K562 (cell line): ENCODE measurements at regions not wholly inside any gene's neighbourhood (a gene's known extent, or its start where the extent isn't known, plus 50 kb on each side); places are given as distances from the start of the nearest gene placed in this dataset.

Experiments
- ATAC-seq: fragments of 200-7000 bp; cut with Tn5 transposase; 3 replicates; pipeline ENCODE4 v1.9.1; 2020; ENCODE audit warnings: moderate library complexity
- BruUV-seq: library from RNA; stranded (reverse); fragments of 400-500 nt; replicated peaks from 2 replicates; lab custom pipeline; 2021; lab: Mats Ljungman, UMichigan
- CTCF ChIA-PET: fragments of 300-600 bp; formaldehyde crosslinking; extraction: SDS; loops from one replicate; lab custom pipeline; 2021; ENCODE audit warnings: low intra/inter-chr PET ratio; lab: Yijun Ruan, JAX
- POLR2A ChIA-PET: fragments of 300-600, 350-650 bp; sonication (Branson Sonifier 250); formaldehyde crosslinking; extraction: SDS; loops from one replicate; lab custom pipeline; 2021; ENCODE audit warnings: antibody characterized with exemption, inconsistent platforms; lab: Yijun Ruan, JAX
- DNase-seq, 4 experiments: peaks; one replicate each; pipeline versions ENCODE4 v3.0.0 to v3.0.0-alpha.2; 2011 to 2018; ENCODE audit warnings: low spot score in 3 of 4, mixed read lengths in 3 of 4; ENCODE audit errors: extremely low read depth in 1 of 4
- FAIRE-seq: peaks from 2 replicates; lab custom pipeline; 2011; peaks lifted over from hg19 to GRCh38; lab: Jason Lieb, UNC
- H2AFZ ChIP-seq: 2 replicates; pipeline ENCODE4 v1.6.0; 2011; ENCODE audit warnings: low read depth, low read length, control low read depth, inconsistent platforms
- H3K27ac ChIP-seq: fragments of 200-600 bp; 3 replicates; pipeline ENCODE4 v1.8.0; 2011; ENCODE audit warnings: low read depth, mild to moderate bottlenecking, control low read depth, inconsistent platforms, low read length, moderate library complexity, mixed read lengths; ENCODE audit errors: extremely low read depth
- H3K27me3 ChIP-seq, 2 experiments: fragments of 300-600 bp in 1 of 2; 2 replicates in 1 of 2; 3 replicates in 1 of 2; pipeline versions ENCODE4 v1.6.0 to v1.8.0; 2011; ENCODE audit warnings: inconsistent platforms in 2 of 2, low read length in 2 of 2, mild to moderate bottlenecking in 1 of 2, mixed read lengths in 1 of 2, moderate library complexity in 1 of 2; ENCODE audit not compliant: control insufficient read depth in 2 of 2, insufficient read depth in 2 of 2
- H3K36me3 ChIP-seq: fragments of 300-600 bp; 3 replicates; pipeline ENCODE4 v1.8.0; 2011; ENCODE audit warnings: mild to moderate bottlenecking, low read length, inconsistent platforms; ENCODE audit not compliant: control insufficient read depth, insufficient read depth
- H3K4me1 ChIP-seq, 2 experiments: fragments of 200-600 bp in 1 of 2; replicated peaks in 1 of 2; 2 replicates in 1 of 2; 3 replicates in 1 of 2; pipeline versions ENCODE4 v1.5.1 to v1.8.0; 2011; ENCODE audit warnings: inconsistent platforms in 2 of 2, low read length in 2 of 2, mild to moderate bottlenecking in 1 of 2, mixed read lengths in 1 of 2, moderate library complexity in 1 of 2; ENCODE audit not compliant: control insufficient read depth in 2 of 2, insufficient read depth in 2 of 2
- H3K4me2 ChIP-seq: 2 replicates; pipeline ENCODE4 v1.6.1; 2011; ENCODE audit warnings: low read length, control low read depth, inconsistent platforms, mixed read lengths; ENCODE audit not compliant: insufficient read depth
- H3K4me3 ChIP-seq: fragments of 200-600 bp; sonication (generic), shearing (Covaris generic); 2 replicates; pipeline ENCODE4 v1.5.1; 2016; ENCODE audit warnings: control low read depth, inconsistent platforms
- H3K79me2 ChIP-seq: fragments of 200-600 bp; 3 replicates; pipeline ENCODE4 v1.8.0; 2011; ENCODE audit warnings: low read length, inconsistent platforms; ENCODE audit not compliant: control insufficient read depth, insufficient read depth
- H3K9ac ChIP-seq, 2 experiments: 2 replicates each; pipeline versions ENCODE4 v1.6.0 to v1.6.1; 2011; ENCODE audit warnings: low read depth in 2 of 2, low read length in 2 of 2, control low read depth in 1 of 2, inconsistent platforms in 1 of 2, mild to moderate bottlenecking in 1 of 2, mixed read lengths in 1 of 2; ENCODE audit not compliant: insufficient read depth in 1 of 2
- H3K9me1 ChIP-seq: one replicate; pipeline ENCODE4 v1.6.0; 2011; ENCODE audit warnings: inconsistent platforms, mild to moderate bottlenecking, low read length, moderate library complexity; ENCODE audit not compliant: control insufficient read depth, insufficient read depth
- H3K9me3 ChIP-seq: replicated peaks from 2 replicates; pipeline ENCODE4 v1.5.1; 2011; ENCODE audit warnings: low read depth, low read length, inconsistent platforms; ENCODE audit not compliant: control insufficient read depth, insufficient read depth
- H4K20me1 ChIP-seq: replicated peaks from 2 replicates; pipeline ENCODE4 v1.6.1; 2011; ENCODE audit warnings: low read length, inconsistent platforms, mixed read lengths; ENCODE audit not compliant: control insufficient read depth, insufficient read depth
- ARID2 ChIP-seq: fragments of 450-650 bp; IDR thresholded peaks from 2 replicates; pipeline ENCODE4 v1.6.1; 2017; ENCODE audit warnings: antibody characterized with exemption, mild to moderate bottlenecking
- FOXK1 ChIP-seq: sonication (generic); formaldehyde crosslinking; IDR thresholded peaks from 2 replicates; pipeline ENCODE4 v1.8.0; 2022; ENCODE audit warnings: missing genetic modification reagents, mild to moderate bottlenecking, borderline replicate concordance
- HDAC3 ChIP-seq: fragments of 450-650 bp; IDR thresholded peaks from 2 replicates; pipeline ENCODE4 v1.6.1; 2018; ENCODE audit warnings: borderline replicate concordance, mild to moderate bottlenecking, moderate library complexity; ENCODE audit not compliant: partially characterized antibody
- HNRNPK ChIP-seq: fragments of 200-400 bp; formaldehyde crosslinking; IDR thresholded peaks from one replicate; pipeline ENCODE4 v1.6.1; 2018; ENCODE audit warnings: mild to moderate bottlenecking, low read depth, low read length; ENCODE audit not compliant: poor library complexity, severe bottlenecking
- NEUROD1 ChIP-seq: fragments of 150-350 bp; IDR thresholded peaks from 2 replicates; pipeline ENCODE4 v1.6.1; 2014; ENCODE audit warnings: borderline replicate concordance, low read length, low read depth; ENCODE audit not compliant: partially characterized antibody
- NFE2L1 ChIP-seq: fragments of 450-650 bp; IDR thresholded peaks from 2 replicates; pipeline ENCODE4 v1.6.1; 2016; ENCODE audit warnings: missing genetic modification characterization, low read depth, mild to moderate bottlenecking, missing compliant biosample characterization, moderate library complexity, borderline replicate concordance
- PTRF ChIP-seq: fragments of 450-650 bp; IDR thresholded peaks from 2 replicates; pipeline ENCODE4 v1.6.1; 2016; ENCODE audit warnings: mild to moderate bottlenecking, missing genetic modification characterization, missing compliant biosample characterization
- RBM15 ChIP-seq: fragments of 200-400 bp; formaldehyde crosslinking; IDR thresholded peaks from 2 replicates; pipeline ENCODE4 v1.6.1; 2018; ENCODE audit warnings: mild to moderate bottlenecking, low read length, moderate library complexity; ENCODE audit not compliant: insufficient read depth
- ZNF146 ChIP-seq: IDR thresholded peaks from one replicate; pipeline ENCODE4 v1.6.1; 2018; ENCODE audit warnings: missing compliant biosample characterization; ENCODE audit not compliant: unreplicated experiment
- ZNF175 ChIP-seq: fragments of 200-800 bp; sonication (Bioruptor generic); IDR thresholded peaks from 2 replicates; pipeline ENCODE4 v1.6.1; 2016; ENCODE audit warnings: low read depth, mild to moderate bottlenecking, missing genetic modification characterization, missing compliant biosample characterization
- ZNF717 ChIP-seq: fragments of 250-450 bp; sonication (Bioruptor Pico); IDR thresholded peaks from 2 replicates; pipeline ENCODE4 v1.5.0; 2021
- ZSCAN32 ChIP-seq: fragments of 450-650 bp; formaldehyde crosslinking; IDR thresholded peaks from 2 replicates; pipeline ENCODE4 v1.4.0; 2020; ENCODE audit warnings: mild to moderate bottlenecking, moderate library complexity
- WGBS: fragments of 100-300 bp; shearing (Covaris generic); methylation state at CpG from one replicate; pipeline ENCODE4 v1.1.6; 2016; ENCODE audit warnings: low coverage, mixed read lengths; ENCODE audit not compliant: insufficient coverage; ENCODE audit errors: missing lambda C conversion rate; 5-methylcytosine and 5-hydroxymethylcytosine counted together
- in situ Hi-C: fragments of 300-500 bp; cut with MboI; formaldehyde crosslinking; loops from 4 replicates; pipeline ENCODE4 v1.15.0; 2018; ENCODE audit warnings: inconsistent platforms, mixed read lengths
- intact Hi-C: fragments of 100-400 bp; cut with micrococcal nuclease; formaldehyde crosslinking; loops from 2 replicates; pipeline ENCODE4 v1.14.2; 2022
- TF ChIP-seq, protein P1 (sequence below): conservative IDR thresholded peaks from 2 replicates; pipeline ENCODE4 v1.6.1; 2011; ENCODE audit warnings: low read depth, mild to moderate bottlenecking, low read length; ENCODE audit not compliant: control insufficient read depth
- TF ChIP-seq, protein P2 (sequence below), 2 experiments: fragments of 450-650 bp; formaldehyde crosslinking in 1 of 2; IDR thresholded peaks; 2 replicates each; pipeline versions ENCODE4 v1.4.0 to v1.6.1; 2014 to 2020; ENCODE audit warnings: mild to moderate bottlenecking in 2 of 2, borderline replicate concordance in 1 of 2, low read depth in 1 of 2

DNA sequence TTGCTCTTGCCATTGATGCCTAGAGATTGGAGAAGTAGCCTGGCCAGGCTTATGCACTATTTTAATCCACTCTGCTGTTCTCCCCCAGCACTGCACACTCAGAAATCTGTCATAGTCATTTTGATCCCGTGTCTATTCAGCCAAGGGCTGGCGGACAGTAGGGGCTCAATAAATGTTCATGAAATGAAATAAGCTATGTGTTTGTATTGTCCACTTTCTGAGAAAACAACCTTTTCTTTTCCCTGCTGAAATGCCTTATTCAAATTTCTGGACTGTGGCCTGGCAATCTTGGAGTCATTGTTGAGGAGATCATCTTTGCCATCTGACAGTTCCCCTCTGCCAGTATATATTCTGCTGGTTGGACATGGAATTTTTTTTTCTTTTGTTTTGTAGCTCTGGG lies 550.4 kb upstream of the MAP3K7 start:
- no peaks in the 10 kb centered on the region for H3K36me3 ChIP-seq
- intact Hi-C loops, result no loop called here
- in situ Hi-C loops, result no loop called here
- no peaks in the 10 kb centered on the region for H3K4me1 ChIP-seq
- no peak for ATAC-seq
- no peak for FAIRE-seq
- ChIA-PET CTCF (no interaction called here), POLR2A (no interaction called here)
- no peaks in the 10 kb centered on the region for H3K27me3 ChIP-seq
- WGBS, result 0% methylated on average over 2 of the region's 2 CpGs
- no peak for DNase-seq
- H3K4me3 ChIP-seq, result no peak overlapping the region
- H4K20me1 ChIP-seq, result no peaks in the 10 kb centered on the region
- H2AFZ ChIP-seq, result no peak overlapping the region
- no peak overlapping the region for H3K9ac ChIP-seq
- H3K27ac ChIP-seq, result no peak overlapping the region
- BruUV-seq, result no TSS peak
- no peaks in the 10 kb centered on the region for H3K9me1 ChIP-seq
- no peaks in the 10 kb centered on the region for H3K79me2 ChIP-seq
- H3K9me3 ChIP-seq, result no peaks in the 10 kb centered on the region
- no peak overlapping the region for H3K4me2 ChIP-seq
- TF ChIP-seq HNRNPK, result no peak
- TF ChIP-seq ZNF717 (CRISPR knock-in tag), result no peak
- TF ChIP-seq, protein P1, sequence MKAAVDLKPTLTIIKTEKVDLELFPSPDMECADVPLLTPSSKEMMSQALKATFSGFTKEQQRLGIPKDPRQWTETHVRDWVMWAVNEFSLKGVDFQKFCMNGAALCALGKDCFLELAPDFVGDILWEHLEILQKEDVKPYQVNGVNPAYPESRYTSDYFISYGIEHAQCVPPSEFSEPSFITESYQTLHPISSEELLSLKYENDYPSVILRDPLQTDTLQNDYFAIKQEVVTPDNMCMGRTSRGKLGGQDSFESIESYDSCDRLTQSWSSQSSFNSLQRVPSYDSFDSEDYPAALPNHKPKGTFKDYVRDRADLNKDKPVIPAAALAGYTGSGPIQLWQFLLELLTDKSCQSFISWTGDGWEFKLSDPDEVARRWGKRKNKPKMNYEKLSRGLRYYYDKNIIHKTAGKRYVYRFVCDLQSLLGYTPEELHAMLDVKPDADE, result no peak
- TF ChIP-seq NEUROD1, result no peak
- TF ChIP-seq, protein P2, sequence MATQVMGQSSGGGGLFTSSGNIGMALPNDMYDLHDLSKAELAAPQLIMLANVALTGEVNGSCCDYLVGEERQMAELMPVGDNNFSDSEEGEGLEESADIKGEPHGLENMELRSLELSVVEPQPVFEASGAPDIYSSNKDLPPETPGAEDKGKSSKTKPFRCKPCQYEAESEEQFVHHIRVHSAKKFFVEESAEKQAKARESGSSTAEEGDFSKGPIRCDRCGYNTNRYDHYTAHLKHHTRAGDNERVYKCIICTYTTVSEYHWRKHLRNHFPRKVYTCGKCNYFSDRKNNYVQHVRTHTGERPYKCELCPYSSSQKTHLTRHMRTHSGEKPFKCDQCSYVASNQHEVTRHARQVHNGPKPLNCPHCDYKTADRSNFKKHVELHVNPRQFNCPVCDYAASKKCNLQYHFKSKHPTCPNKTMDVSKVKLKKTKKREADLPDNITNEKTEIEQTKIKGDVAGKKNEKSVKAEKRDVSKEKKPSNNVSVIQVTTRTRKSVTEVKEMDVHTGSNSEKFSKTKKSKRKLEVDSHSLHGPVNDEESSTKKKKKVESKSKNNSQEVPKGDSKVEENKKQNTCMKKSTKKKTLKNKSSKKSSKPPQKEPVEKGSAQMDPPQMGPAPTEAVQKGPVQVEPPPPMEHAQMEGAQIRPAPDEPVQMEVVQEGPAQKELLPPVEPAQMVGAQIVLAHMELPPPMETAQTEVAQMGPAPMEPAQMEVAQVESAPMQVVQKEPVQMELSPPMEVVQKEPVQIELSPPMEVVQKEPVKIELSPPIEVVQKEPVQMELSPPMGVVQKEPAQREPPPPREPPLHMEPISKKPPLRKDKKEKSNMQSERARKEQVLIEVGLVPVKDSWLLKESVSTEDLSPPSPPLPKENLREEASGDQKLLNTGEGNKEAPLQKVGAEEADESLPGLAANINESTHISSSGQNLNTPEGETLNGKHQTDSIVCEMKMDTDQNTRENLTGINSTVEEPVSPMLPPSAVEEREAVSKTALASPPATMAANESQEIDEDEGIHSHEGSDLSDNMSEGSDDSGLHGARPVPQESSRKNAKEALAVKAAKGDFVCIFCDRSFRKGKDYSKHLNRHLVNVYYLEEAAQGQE (IDR thresholded peaks at IDR 0.05; ENCODE audit: borderline replicate concordance), result no peak
- TF ChIP-seq, protein P2 (CRISPR knock-in tag; IDR thresholded peaks at IDR 0.05; ENCODE audit: low read depth), result no peak
- no peak for TF ChIP-seq RBM15
- TF ChIP-seq NFE2L1 (tag), result no peak
- no peak for TF ChIP-seq ZSCAN32 (CRISPR knock-in tag)
- no peak for TF ChIP-seq FOXK1 (CRISPR knock-in tag)
- TF ChIP-seq PTRF, result no peak
- no peak for TF ChIP-seq ZNF175 (CRISPR knock-in tag)
- TF ChIP-seq ARID2, result no peak
- no peak for TF ChIP-seq HDAC3
- TF ChIP-seq ZNF146 (CRISPR knock-in tag), result no peak
